DND-41 (cell line): ENCODE measurements at regions not wholly inside any gene's neighbourhood (a gene's known extent, or its start where the extent isn't known, plus 50 kb on each side); places are given as distances from the start of the nearest gene placed in this dataset.

Experiments
- CTCF ChIP-seq: IDR thresholded peaks from 2 replicates; pipeline ENCODE4 v1.5.1; 2012; ENCODE audit warnings: borderline replicate concordance, low read length, moderate library complexity, mild to moderate bottlenecking; ENCODE audit not compliant: poor library complexity, severe bottlenecking; ENCODE audit errors: extremely low read depth
- EZH2 ChIP-seq: IDR thresholded peaks from 3 replicates; pipeline ENCODE4 v1.6.1; 2012; ENCODE audit warnings: borderline replicate concordance, low read depth, mild to moderate bottlenecking, moderate library complexity, low read length, inconsistent platforms; ENCODE audit not compliant: severe bottlenecking

GRCh38 chr4:104353481-104353880 is 141.2 kb downstream of the CXXC4 start:
- no peak for TF ChIP-seq EZH2
- no peak for TF ChIP-seq CTCF
